Adrenal gland (tissue), 5 donors: ENCODE measurements at regions not wholly inside any gene's neighbourhood (a gene's known extent, or its start where the extent isn't known, plus 50 kb on each side); places are given as distances from the start of the nearest gene placed in this dataset.

ENCODE experiments used
- POLR2A ChIP-seq, 2 donors: fragments of 450-650 bp; IDR thresholded peaks; one replicate each; pipeline ENCODE4 v1.6.1; 2017; ENCODE audit warnings: antibody characterized with exemption in 2 of 2, mild to moderate bottlenecking in 2 of 2, moderate library complexity in 1 of 2
- TF ChIP-seq, protein P1 (sequence below), 6 experiments: fragments of 450-650 bp in 4 of 6; fragments of 200-600 bp in 2 of 6; sonication (generic) in 1 of 6; IDR thresholded peaks; 1 replicate in 5 of 6; 2 replicates in 1 of 6; pipeline versions ENCODE4 v1.5.1 to v1.8.0; 2016 to 2021; ENCODE audit warnings: antibody characterized with exemption in 6 of 6, mild to moderate bottlenecking in 2 of 6, moderate library complexity in 1 of 6
- donor health status: DM: no; HTN: no; CAD: no.

DNA sequence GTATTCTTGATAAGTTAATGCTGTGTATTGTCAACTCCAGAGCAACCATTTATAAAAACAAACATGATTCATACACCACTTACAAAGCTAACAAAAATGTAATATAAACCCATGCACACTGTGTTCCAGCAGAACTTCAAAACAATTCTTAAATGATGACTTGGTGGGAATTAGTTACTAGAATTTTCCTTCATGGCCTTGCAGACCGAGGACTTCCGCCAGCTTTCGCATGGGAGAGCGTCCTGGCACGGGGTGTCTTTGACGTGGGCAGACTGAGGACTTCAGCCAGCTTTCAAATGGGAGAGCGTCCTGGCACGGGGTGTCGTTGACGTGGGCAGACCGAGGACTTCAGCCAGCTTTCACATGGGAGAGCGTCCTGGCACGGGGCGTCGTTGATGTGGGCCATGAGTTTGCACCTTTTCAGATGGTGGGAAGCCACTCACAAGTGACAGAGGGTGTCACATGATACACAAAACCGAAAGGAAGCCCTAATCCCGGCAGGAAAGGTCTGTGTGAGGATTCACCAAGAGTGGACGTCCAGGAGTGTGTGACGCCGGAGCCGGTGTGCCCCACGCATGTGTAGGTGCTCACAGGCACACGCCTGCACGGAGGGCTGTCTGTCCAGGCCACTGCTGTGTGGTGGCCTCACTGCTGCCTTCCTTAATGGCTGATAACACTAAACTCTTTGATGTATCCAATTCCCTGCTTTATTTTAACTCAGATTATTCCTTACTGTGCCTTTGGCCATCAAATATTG lies 211.3 kb upstream of the IRX4 start:
- TF ChIP-seq, protein P1, sequence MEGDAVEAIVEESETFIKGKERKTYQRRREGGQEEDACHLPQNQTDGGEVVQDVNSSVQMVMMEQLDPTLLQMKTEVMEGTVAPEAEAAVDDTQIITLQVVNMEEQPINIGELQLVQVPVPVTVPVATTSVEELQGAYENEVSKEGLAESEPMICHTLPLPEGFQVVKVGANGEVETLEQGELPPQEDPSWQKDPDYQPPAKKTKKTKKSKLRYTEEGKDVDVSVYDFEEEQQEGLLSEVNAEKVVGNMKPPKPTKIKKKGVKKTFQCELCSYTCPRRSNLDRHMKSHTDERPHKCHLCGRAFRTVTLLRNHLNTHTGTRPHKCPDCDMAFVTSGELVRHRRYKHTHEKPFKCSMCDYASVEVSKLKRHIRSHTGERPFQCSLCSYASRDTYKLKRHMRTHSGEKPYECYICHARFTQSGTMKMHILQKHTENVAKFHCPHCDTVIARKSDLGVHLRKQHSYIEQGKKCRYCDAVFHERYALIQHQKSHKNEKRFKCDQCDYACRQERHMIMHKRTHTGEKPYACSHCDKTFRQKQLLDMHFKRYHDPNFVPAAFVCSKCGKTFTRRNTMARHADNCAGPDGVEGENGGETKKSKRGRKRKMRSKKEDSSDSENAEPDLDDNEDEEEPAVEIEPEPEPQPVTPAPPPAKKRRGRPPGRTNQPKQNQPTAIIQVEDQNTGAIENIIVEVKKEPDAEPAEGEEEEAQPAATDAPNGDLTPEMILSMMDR (IDR thresholded peaks at IDR 0.05) = no peak
- TF ChIP-seq POLR2A (IDR thresholded peaks at IDR 0.05) = no peak
